ENCODE measurements at regions not wholly inside any gene's neighbourhood (a gene's known extent, or its start where the extent isn't known, plus 50 kb on each side); places are given as distances from the start of the nearest gene placed in this dataset.

- Mint-ChIP-seq H3K36me3 (ENCODE audit: low read depth) (no peaks in the 10 kb centered on the region), H3K27ac (no peak overlapping the region), H3K4me3 (no peak overlapping the region), H3K9me3 (no peaks in the 10 kb centered on the region), H3K4me1 (peaks cover 18% of the 10 kb centered on the region), H3K27me3 (ENCODE audit: insufficient read depth) (peaks cover 16% of the 10 kb centered on the region)
- no peak for TF ChIP-seq CTCF (conservative IDR thresholded peaks at IDR 0.05)
- Histone ChIP-seq H3K4me3 (ENCODE audit: low read length) (no peak overlapping the region), H3K9me3 (ENCODE audit: control insufficient read depth, low read length) (no peaks in the 10 kb centered on the region), H3K27me3 (ENCODE audit: control insufficient read depth, insufficient read depth, low read length, poor library complexity, severe bottlenecking) (no peaks in the 10 kb centered on the region), H3K4me1 (ENCODE audit: control insufficient read depth, insufficient read depth, low read length) (no peaks in the 10 kb centered on the region), H3K36me3 (ENCODE audit: control insufficient read depth, insufficient read depth, low read length) (no peaks in the 10 kb centered on the region), H3K9ac (ENCODE audit: extremely low read depth, low read length, poor library complexity, severe bottlenecking) (no peak overlapping the region), H3K27ac (ENCODE audit: low read depth, low read length) (no peak overlapping the region)
- peak; percentile 19 for DNase-seq
- 96% methylated on average over 4 to 10 of the region's 10 CpGs for WGBS, 2 experiments (ENCODE audit: insufficient coverage in 1 of 2, insufficient read length in 1 of 2)
Measured at GRCh38 chr9:89811886-89812450, 207.2 kb downstream of the GADD45G start.

GRCh38 chr9:89812556-89813181 is 207.9 kb downstream of the GADD45G start:
- Mint-ChIP-seq H3K4me1 (peaks cover 24% of the 10 kb centered on the region), H3K36me3 (ENCODE audit: low read depth) (no peaks in the 10 kb centered on the region), H3K27ac (no peak overlapping the region), H3K4me3 (no peak overlapping the region), H3K9me3 (no peaks in the 10 kb centered on the region), H3K27me3 (ENCODE audit: insufficient read depth) (peaks cover 16% of the 10 kb centered on the region)
- Histone ChIP-seq H3K36me3 (ENCODE audit: control insufficient read depth, insufficient read depth, low read length) (no peaks in the 10 kb centered on the region), H3K4me1 (ENCODE audit: control insufficient read depth, insufficient read depth, low read length) (peaks cover 3% of the 10 kb centered on the region), H3K4me3 (ENCODE audit: low read length) (no peak overlapping the region), H3K27me3 (ENCODE audit: control insufficient read depth, insufficient read depth, low read length, poor library complexity, severe bottlenecking) (no peaks in the 10 kb centered on the region), H3K9me3 (ENCODE audit: control insufficient read depth, low read length) (no peaks in the 10 kb centered on the region), H3K27ac (ENCODE audit: low read depth, low read length) (no peak overlapping the region), H3K9ac (ENCODE audit: extremely low read depth, low read length, poor library complexity, severe bottlenecking) (no peak overlapping the region)
- TF ChIP-seq CTCF (conservative IDR thresholded peaks at IDR 0.05), result no peak
- 93 to 95% methylated on average over 5 to 10 of the region's 10 CpGs for WGBS, 2 experiments (ENCODE audit: insufficient coverage in 1 of 2, insufficient read length in 1 of 2)
- DNase-seq, result peak; percentile 24

- Histone ChIP-seq H3K4me1 (ENCODE audit: control insufficient read depth, insufficient read depth, low read length) (peaks cover 3% of the 10 kb centered on the region), H3K9ac (ENCODE audit: extremely low read depth, low read length, poor library complexity, severe bottlenecking) (no peak overlapping the region), H3K4me3 (ENCODE audit: low read length) (no peak overlapping the region), H3K27me3 (ENCODE audit: control insufficient read depth, insufficient read depth, low read length, poor library complexity, severe bottlenecking) (no peaks in the 10 kb centered on the region), H3K36me3 (ENCODE audit: control insufficient read depth, insufficient read depth, low read length) (no peaks in the 10 kb centered on the region), H3K9me3 (ENCODE audit: control insufficient read depth, low read length) (no peaks in the 10 kb centered on the region), H3K27ac (ENCODE audit: low read depth, low read length) (no peak overlapping the region)
- Mint-ChIP-seq H3K27me3 (ENCODE audit: insufficient read depth) (peaks cover 16% of the 10 kb centered on the region), H3K4me3 (no peak overlapping the region), H3K4me1 (peaks cover 21% of the 10 kb centered on the region), H3K36me3 (ENCODE audit: low read depth) (no peaks in the 10 kb centered on the region), H3K9me3 (no peaks in the 10 kb centered on the region), H3K27ac (no peak overlapping the region)
- no peak for TF ChIP-seq CTCF (conservative IDR thresholded peaks at IDR 0.05)
- peak; percentile 5 for DNase-seq
- 96 to 100% methylated on average over 2 to 5 of the region's 5 CpGs for WGBS, 2 experiments (ENCODE audit: insufficient coverage in 1 of 2, insufficient read length in 1 of 2)
Measured at GRCh38 chr9:89813482-89813881, 208.7 kb downstream of the GADD45G start.

Measured in endodermal cell (in vitro differentiated cells).